GM23338 (cell line): ENCODE measurements at regions not wholly inside any gene's neighbourhood (a gene's known extent, or its start where the extent isn't known, plus 50 kb on each side); places are given as distances from the start of the nearest gene placed in this dataset.

Experiments
- ATAC-seq: fragments of 200-7000 bp; cut with Tn5 transposase; 3 replicates; pipeline ENCODE4 v1.9.1; 2020
- DNase-seq: peaks from one replicate; pipeline ENCODE4 v3.0.0-alpha.2; 2015; ENCODE audit warnings: low spot score
- H2AFZ ChIP-seq: fragments of 200-600 bp; sonication (generic); 2 replicates; pipeline ENCODE4 v1.8.0; 2016; ENCODE audit warnings: antibody characterized with exemption, mild to moderate bottlenecking, moderate library complexity
- H3F3A ChIP-seq: fragments of 200-600 bp; sonication (generic); replicated peaks from 2 replicates; pipeline ENCODE4 v1.8.0; 2017; ENCODE audit warnings: antibody characterized with exemption, mixed run types, low read depth
- H3K27ac ChIP-seq: fragments of 200-600 bp; sonication (generic); 2 replicates; pipeline ENCODE4 v1.6.1; 2016; ENCODE audit warnings: low read depth
- H3K27me3 ChIP-seq: fragments of 200-600 bp; sonication (generic); 2 replicates; pipeline ENCODE4 v1.8.0; 2016; ENCODE audit warnings: mild to moderate bottlenecking, mixed run types, moderate library complexity; ENCODE audit not compliant: insufficient read depth
- H3K36me3 ChIP-seq: fragments of 200-600 bp; sonication (generic); 2 replicates; pipeline ENCODE4 v1.8.0; 2016; ENCODE audit warnings: mild to moderate bottlenecking; ENCODE audit not compliant: insufficient read depth
- H3K4me1 ChIP-seq: fragments of 200-600 bp; sonication (generic); 2 replicates; pipeline ENCODE4 v1.8.0; 2016; ENCODE audit warnings: mild to moderate bottlenecking, moderate library complexity; ENCODE audit not compliant: insufficient read depth
- H3K4me2 ChIP-seq: fragments of 200-600 bp; sonication (generic); 2 replicates; pipeline ENCODE4 v1.7.1; 2017; ENCODE audit warnings: mixed run types
- H3K4me3 ChIP-seq: fragments of 200-600 bp; sonication (generic); 2 replicates; pipeline ENCODE4 v1.6.1; 2016; ENCODE audit warnings: mixed run types
- H3K79me2 ChIP-seq: fragments of 200-600 bp; sonication (generic); replicated peaks from 2 replicates; pipeline ENCODE4 v1.8.0; 2017; ENCODE audit warnings: mild to moderate bottlenecking; ENCODE audit not compliant: insufficient read depth
- H3K9me2 ChIP-seq: fragments of 200-600 bp; sonication (generic); 2 replicates; pipeline ENCODE4 v1.8.0; 2017; ENCODE audit not compliant: insufficient read depth
- H4K20me1 ChIP-seq: fragments of 200-600 bp; sonication (generic); replicated peaks from 2 replicates; pipeline ENCODE4 v1.8.0; 2017; ENCODE audit warnings: mild to moderate bottlenecking; ENCODE audit not compliant: insufficient read depth
- H3K27ac Mint-ChIP-seq: 2 replicates; pipeline ENCODE4 v1.8.0; 2020; ENCODE audit warnings: inconsistent platforms, mild to moderate bottlenecking, moderate library complexity, mixed read lengths
- H3K27me3 Mint-ChIP-seq: 3 replicates; pipeline ENCODE4 v1.8.0; 2022; ENCODE audit warnings: low read depth, mild to moderate bottlenecking, moderate library complexity, mixed read lengths, inconsistent platforms; ENCODE audit not compliant: insufficient read depth, poor library complexity
- H3K36me3 Mint-ChIP-seq: 3 replicates; pipeline ENCODE4 v1.8.0; 2021; ENCODE audit warnings: low read depth, mild to moderate bottlenecking, inconsistent platforms, moderate library complexity, mixed read lengths
- H3K4me1 Mint-ChIP-seq: 3 replicates; pipeline ENCODE4 v1.8.0; 2020; ENCODE audit warnings: mild to moderate bottlenecking, inconsistent platforms, mixed read lengths
- H3K4me3 Mint-ChIP-seq: 3 replicates; pipeline ENCODE4 v1.8.0; 2021; ENCODE audit warnings: moderate library complexity, mild to moderate bottlenecking, inconsistent platforms, mixed read lengths
- H3K9me3 Mint-ChIP-seq: 3 replicates; pipeline ENCODE4 v1.8.0; 2020; ENCODE audit warnings: moderate library complexity, mild to moderate bottlenecking, inconsistent platforms, mixed read lengths
- CREB1 ChIP-seq: fragments of 250-450 bp; sonication (Bioruptor Pico); IDR thresholded peaks from 2 replicates; pipeline ENCODE4 v1.5.0; 2020; ENCODE audit warnings: low read depth, mild to moderate bottlenecking, moderate library complexity
- ETS1 ChIP-seq: IDR thresholded peaks from 2 replicates; pipeline ENCODE4 v1.6.1; 2016; ENCODE audit warnings: antibody characterized with exemption
- JUNB ChIP-seq: IDR thresholded peaks from one replicate; pipeline ENCODE4 v1.6.1; 2016; ENCODE audit warnings: antibody characterized with exemption; ENCODE audit not compliant: unreplicated experiment
- NANOG ChIP-seq: IDR thresholded peaks from 2 replicates; pipeline ENCODE4 v1.6.1; 2016; ENCODE audit warnings: antibody characterized with exemption, borderline replicate concordance
- POLR2AphosphoS5 ChIP-seq: IDR thresholded peaks from 2 replicates; pipeline ENCODE4 v1.6.1; 2016; ENCODE audit warnings: antibody characterized with exemption, low read depth
- REST ChIP-seq: IDR thresholded peaks from one replicate; pipeline ENCODE4 v1.6.1; 2018; ENCODE audit warnings: antibody characterized with exemption; ENCODE audit not compliant: unreplicated experiment
- ZNF114 ChIP-seq: fragments of 250-450 bp; sonication (Bioruptor Pico); IDR thresholded peaks from 2 replicates; pipeline ENCODE4 v1.5.0; 2020; ENCODE audit warnings: mild to moderate bottlenecking, moderate library complexity
- ZNF462 ChIP-seq: fragments of 250-450 bp; sonication (Bioruptor Pico); IDR thresholded peaks from 2 replicates; pipeline ENCODE4 v1.5.0; 2020; ENCODE audit warnings: mild to moderate bottlenecking, moderate library complexity

- Histone ChIP-seq H3K4me1 (no peaks in the 10 kb centered on the region), H3K79me2 (no peaks in the 10 kb centered on the region), H3F3A (no peaks in the 10 kb centered on the region), H3K4me3 (no peak overlapping the region), H3K36me3 (no peaks in the 10 kb centered on the region), H3K4me2 (no peak overlapping the region), H3K9me2 (peaks cover 6% of the 10 kb centered on the region; the same call in 1 of the 2 replicates), H3K27me3 (no peaks in the 10 kb centered on the region), H2AFZ (no peak overlapping the region), H3K27ac (no peak overlapping the region), H4K20me1 (no peaks in the 10 kb centered on the region)
- H3K4me3 Mint-ChIP-seq = no peak overlapping the region
- H3K27me3 Mint-ChIP-seq = peaks cover 2% of the 10 kb centered on the region
- H3K9me3 Mint-ChIP-seq = no peaks in the 10 kb centered on the region
- DNase-seq (no peak), ATAC-seq (no peak)
- no peak overlapping the region for H3K27ac Mint-ChIP-seq
- TF ChIP-seq POLR2AphosphoS5 (no peak), ZNF114 (no peak), CREB1 (no peak), NANOG (no peak), ETS1 (no peak), REST (no peak)
- H3K4me1 Mint-ChIP-seq = no peaks in the 10 kb centered on the region
- H3K36me3 Mint-ChIP-seq = no peaks in the 10 kb centered on the region
Observed at GRCh38 chr10:104521901-104522694, 119.0 kb upstream of the SORCS3 start.

GRCh38 chr10:104526188-104526587, 114.9 kb upstream of the SORCS3 start:
- Mint-ChIP-seq H3K9me3 (no peaks in the 10 kb centered on the region; the same call in 2 of the 3 replicates), H3K27ac (no peak overlapping the region), H3K4me1 (no peaks in the 10 kb centered on the region), H3K27me3 (peaks cover 1% of the 10 kb centered on the region), H3K36me3 (no peaks in the 10 kb centered on the region), H3K4me3 (no peak overlapping the region)
- Histone ChIP-seq H4K20me1 (no peaks in the 10 kb centered on the region), H3F3A (no peaks in the 10 kb centered on the region), H3K79me2 (no peaks in the 10 kb centered on the region), H3K27me3 (no peaks in the 10 kb centered on the region), H3K9me2 (peaks cover 6% of the 10 kb centered on the region; the same call in 1 of the 2 replicates), H3K27ac (no peak overlapping the region), H3K36me3 (no peaks in the 10 kb centered on the region), H3K4me2 (no peak overlapping the region), H2AFZ (no peak overlapping the region), H3K4me3 (no peak overlapping the region), H3K4me1 (no peaks in the 10 kb centered on the region)
- ATAC-seq (no peak), DNase-seq (no peak)
- TF ChIP-seq POLR2AphosphoS5 = no peak
- TF ChIP-seq ZNF462 (CRISPR knock-in tag) = no peak
- no peak for TF ChIP-seq JUNB
